NCI-H146 treated with DMSO at 0.1 percent for 48 hours (cell line): ENCODE measurements at regions not wholly inside any gene's neighbourhood (a gene's known extent, or its start where the extent isn't known, plus 50 kb on each side); places are given as distances from the start of the nearest gene placed in this dataset.
"Not testable (repeated sequence)": the region's sequence is repeated elsewhere in the genome, so short reads cannot be mapped to it uniquely, and the experiment has no call there.

Experiments used
- DNase-seq: peaks from one replicate; lab custom pipeline; 2025; ENCODE audit not compliant: unreplicated experiment; lab: John Stamatoyannopoulos, UW

- DNase-seq = no peak
Measured at GRCh38 chr10:53102424-53102823, 329.8 kb upstream of the MBL2 start.

- DNase-seq = no peak
Measured at GRCh38 chr10:53093878-53094277, 321.3 kb upstream of the MBL2 start.

DNA sequence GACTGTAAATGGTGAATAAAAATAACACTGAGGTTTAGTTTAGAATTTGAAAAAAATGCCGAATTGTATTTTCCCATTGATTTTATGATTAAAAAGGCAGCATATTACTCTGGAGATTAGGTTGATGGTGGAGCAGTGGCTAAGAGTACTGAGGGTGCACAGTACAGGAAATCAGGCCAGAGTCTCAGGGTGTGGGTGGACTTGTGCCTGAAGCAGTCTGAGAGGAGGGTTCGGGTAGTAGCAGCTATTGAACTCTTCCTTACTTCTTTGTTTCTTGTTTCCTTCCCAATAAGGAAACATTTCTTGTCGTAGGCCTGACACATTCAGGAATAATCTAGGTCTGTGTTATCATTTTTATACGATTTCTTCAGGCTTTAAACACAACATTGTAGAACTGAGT lies 319.0 kb upstream of the MBL2 start:
- DNase-seq = no peak

DNA sequence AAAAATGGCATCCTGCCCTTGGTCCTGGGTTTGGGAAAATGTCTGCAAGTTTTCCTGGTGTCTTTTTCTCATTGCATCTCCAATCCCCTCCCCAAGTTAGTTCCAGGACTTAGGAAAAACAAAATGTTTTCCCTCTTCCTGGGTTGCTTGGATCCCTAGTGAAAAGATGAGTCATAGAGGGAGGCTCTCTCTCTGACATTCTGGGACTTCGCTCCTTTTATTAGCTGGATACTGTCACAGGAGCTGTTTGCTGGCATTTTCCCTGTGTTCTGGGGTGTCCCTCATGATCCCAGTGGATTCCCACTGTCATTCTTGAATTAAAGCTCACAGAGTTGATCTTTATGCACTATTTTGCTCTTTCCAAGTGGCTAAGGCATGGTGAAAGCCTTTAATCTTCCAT lies 316.4 kb upstream of the MBL2 start:
- no peak for DNase-seq

DNA sequence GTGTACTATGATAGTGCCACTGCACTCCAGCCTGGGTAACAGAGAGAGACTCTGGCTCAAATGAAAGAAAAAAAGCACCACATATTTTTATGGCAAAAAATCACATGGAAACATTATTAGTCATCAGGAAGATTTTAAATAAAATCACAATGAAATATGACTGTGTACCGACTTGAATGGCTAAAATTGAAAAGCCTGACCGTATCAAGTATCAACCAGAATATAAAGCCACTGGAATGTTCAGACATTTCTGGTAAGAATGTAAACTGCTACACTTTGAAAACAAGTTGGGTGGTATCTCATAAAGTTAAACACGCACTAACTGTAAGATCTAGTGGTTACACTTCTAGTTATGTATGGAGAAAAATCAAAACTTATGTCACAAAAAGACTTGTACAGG lies 306.7 kb upstream of the MBL2 start:
- DNase-seq = no peak

DNA sequence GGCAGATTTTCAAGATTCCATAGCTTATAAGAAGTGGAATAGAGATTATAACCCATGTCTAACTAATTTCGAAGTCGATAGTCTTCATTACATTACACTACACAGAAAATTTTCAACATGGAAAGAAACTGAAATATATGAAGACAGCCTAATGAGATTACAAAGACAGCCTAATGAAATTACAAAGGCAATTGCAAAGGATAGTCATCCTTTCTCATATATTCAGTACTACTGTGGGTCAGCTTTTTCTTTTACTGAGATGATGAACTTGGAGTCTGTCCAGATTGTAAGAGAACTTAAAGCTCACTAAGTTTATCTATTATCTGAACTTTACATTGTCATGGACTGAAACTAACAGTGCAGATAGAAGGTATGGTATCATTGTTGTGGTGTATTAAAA lies 304.4 kb upstream of the MBL2 start:
- no peak for DNase-seq

DNA sequence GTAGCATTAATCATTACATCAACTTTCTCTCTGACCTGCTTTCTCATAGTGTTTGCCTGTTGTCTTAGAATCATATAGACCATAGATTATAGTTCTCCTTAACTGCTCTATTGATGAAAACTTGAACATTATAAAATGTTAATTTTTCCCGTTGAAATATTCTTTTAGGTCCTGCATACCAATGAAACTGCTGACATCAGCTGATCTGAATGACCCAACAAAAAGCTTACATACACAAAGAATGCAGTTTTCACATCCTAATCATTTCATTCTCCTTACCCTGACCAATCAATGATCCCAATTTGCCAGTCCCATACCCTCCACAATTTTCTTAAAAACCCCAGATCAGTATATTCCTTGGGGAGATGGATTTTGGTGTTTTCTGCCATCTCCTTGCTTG lies 302.9 kb upstream of the MBL2 start:
- DNase-seq = no peak

DNA sequence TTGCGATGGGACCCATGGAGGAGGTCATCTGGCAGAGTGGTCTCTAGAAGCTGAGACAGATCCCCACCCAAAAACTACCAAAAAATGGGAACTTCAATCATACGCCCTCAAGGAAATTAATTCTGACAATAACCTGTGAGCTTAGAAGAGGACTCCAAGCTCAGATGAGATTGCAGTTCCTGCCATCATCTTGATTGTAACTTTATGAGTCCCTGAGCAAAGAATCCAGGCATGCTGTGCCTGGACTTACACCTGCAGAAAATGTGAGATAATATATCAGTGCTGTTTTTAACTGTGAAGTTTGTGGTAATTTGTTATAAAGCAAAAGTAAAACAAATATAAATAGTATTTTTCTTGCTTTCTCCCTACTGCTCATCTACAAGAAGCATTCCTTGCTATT lies 299.6 kb upstream of the MBL2 start:
- no peak for DNase-seq

DNA sequence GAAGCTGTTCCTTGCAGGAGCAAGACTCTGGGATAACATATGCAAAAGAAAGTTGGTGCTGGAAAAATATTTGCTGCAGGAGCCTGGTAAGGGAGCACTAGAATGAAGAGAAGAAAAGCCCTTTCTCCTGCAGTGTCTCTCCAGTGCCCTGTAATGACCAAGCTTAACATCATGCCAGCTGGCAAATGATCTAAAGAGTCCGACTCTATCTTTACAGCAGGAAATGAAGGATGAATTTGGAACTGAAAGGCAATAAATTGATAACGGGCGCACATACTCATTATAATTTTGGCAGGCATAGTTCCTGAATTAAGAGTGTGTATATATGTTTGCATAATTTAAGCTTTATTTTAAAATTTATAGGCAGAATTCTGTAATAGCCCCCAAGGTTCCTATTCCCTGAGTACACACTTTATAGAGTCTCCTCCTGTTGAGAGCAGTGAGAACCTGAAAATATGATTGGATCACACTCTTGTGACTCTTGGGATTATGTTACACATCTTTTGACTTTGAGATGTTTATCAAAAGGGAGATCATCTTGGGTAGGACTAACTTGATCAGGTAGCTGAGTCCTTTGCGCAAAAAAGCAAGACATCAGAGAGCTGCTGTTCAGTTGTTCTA lies 299.0 kb upstream of the MBL2 start:
- no peak for DNase-seq

DNA sequence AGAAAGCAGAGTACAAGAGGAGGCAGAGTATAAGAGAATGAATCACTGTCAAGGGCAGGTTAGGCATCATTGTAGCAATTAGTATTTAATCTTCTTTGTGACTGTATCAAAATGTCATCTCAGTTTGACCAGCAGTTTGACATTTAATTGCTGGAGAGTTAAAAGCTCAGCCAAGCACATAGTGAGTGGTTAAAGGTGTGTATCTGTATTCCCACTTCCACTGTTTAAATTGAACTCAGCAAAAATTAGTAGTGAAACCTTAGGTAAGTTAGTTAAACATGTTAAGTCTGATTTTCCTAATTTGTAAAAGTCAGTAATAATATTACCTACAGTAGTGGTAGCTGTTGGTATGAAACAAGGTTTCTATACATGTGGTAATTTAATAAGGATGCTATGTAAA lies 296.4 kb upstream of the MBL2 start:
- no peak for DNase-seq

DNA sequence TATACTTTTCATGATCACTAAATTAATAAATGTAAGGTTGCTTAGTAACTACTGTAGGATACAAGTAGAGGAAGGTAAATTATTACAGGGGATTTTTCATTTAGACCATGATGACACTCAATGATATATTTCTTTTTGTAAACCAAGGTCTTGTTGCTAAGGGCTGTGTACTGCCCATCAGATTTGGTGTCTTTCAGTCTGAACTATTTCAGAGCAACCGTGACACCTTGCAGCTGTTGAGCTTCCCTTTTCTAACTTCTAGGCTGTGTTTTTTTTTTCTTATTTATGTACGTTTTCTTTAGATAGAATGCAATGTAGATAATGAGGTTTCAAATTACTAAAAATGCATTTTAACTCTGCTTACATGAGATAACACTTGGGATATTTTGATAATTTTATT lies 292.0 kb upstream of the MBL2 start:
- no peak for DNase-seq

DNA sequence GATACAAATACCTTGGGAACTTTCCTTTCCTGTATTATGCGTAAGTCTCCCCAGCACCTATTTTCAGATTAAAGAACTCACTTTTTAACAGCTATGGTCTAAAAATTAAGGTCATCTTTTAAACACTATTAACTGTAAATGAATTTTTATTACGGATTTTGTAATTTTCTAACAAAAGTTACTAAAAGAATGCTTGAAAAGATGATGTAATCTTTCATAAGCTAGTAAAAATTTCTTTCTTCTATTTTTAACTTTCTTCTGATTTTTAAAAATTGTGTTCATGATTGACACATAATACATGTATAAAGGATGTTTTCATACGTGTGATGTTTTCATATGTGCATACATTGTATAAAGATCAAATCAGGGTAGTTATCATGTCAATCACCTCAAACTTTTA lies 291.2 kb upstream of the MBL2 start:
- DNase-seq = no peak

GRCh38 chr10:53052521-53053164 lies 280.1 kb upstream of the MBL2 start:
- DNase-seq = no peak

DNA sequence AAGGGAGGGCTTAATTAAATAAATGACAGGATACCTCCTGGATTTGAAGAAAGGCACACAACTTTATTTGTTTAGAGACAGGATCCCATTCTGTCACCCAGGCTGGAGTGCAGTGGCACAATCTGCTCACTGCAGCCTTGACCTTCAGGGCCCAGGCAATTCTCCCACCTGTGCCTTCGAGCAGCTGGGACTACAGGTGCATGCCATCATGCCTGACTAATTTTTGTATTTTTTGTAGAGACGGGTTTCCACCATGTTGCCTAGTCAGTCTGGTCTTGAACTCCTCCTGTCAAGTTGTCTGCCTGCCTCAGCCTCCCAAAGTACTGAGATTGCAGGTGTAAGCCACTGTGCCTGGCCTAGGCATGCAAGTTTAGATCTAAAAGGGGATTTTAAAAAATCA lies 272.7 kb upstream of the MBL2 start:
- DNase-seq = peak; percentile 3

DNA sequence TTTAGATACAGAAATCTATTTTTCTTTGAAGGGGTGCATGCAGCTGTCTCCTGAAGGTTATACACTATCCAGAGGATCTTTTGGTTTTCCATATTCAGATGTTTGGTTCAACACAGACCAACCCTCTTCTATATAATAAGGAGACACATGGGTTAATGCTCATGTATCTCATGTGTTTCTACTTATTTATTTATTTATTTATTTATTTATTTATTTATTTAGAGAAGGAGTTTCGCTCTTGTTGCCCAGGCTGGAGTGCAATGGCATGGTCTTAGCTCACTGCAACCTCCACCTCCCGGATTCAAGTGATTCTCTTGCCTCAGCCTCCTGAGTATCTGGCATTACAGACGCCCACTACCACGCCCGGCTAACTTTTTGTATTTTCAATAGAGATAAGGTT lies 263.2 kb upstream of the MBL2 start:
- DNase-seq = not testable (repeated sequence)

- no peak for DNase-seq
Measured at GRCh38 chr10:53033396-53033795, 260.8 kb upstream of the MBL2 start.

GRCh38 chr10:53029872-53030849 lies 257.6 kb upstream of the MBL2 start:
- DNase-seq = not testable (repeated sequence)

- DNase-seq = no peak
Measured at GRCh38 chr10:53029449-53029848, 256.9 kb upstream of the MBL2 start.

DNA sequence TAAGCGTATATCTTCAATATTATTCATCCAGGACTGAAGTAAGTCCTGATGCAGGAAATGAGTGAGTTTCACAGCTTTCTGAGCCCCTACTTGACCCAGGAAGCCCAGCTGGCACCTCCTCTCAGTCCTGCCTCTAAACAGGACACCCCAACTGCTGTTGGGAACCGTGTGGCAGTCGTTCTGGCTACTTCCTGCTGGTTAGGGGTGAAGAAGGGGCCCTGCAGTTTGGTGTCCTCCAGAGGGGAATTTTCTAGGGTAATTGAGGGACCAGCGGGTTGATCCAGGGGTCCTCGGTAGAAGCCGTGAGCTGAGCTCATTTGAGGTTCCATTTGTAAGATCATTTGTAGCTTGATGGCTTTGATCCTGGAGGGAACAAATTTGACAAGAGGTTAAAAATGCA lies 253.2 kb upstream of the MBL2 start:
- not testable (repeated sequence) for DNase-seq

DNA sequence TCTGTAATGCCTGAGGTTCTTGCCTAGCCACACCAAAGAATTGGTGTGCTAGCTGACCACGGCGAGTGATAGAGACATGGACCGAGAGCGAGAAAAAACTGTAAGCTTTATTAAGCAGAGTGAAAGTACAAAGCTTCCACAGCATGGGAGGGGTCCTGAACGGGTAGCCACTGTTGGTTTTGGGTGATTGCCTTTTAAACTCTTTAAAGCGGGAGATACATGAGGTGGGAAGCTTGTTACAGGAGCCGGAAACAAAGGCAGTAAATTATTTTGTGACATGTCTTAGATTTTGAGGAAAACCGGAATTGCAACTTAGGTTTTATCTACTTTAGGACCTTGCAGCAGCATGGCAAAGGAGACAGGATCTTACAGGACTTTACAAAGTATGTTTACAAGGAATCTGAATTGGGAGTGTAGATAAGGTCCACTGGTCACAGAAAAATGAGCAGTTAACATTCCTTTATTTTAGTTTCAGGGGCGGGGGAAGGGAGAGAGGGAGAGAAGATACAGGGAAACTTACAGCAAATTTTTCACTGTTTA lies 252.7 kb upstream of the MBL2 start:
- DNase-seq = no peak

DNA sequence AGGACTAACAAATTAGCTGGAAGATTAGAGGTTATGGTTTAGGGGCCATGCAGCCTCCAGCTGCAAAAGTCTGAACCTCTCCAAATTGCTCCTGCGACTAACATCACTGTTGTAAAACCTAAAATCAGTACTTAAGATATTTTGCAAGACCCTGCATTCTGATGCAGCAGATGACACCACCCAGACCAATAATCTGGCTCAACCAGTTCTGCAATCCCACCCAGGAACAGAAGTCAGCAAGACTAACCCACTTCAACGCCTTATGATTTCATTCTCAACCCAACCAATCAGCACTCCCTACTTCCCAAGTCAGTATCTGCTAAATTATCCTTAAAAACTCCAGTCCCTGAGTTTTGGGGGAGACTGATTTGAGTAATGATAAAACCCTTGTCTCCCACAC lies 250.8 kb upstream of the MBL2 start:
- DNase-seq = no peak

GRCh38 chr10:53022611-53023088 lies 250.1 kb upstream of the MBL2 start:
- no peak for DNase-seq
